Body of pancreas (tissue), 4 donors: ENCODE measurements at regions not wholly inside any gene's neighbourhood (a gene's known extent, or its start where the extent isn't known, plus 50 kb on each side); places are given as distances from the start of the nearest gene placed in this dataset.

Source experiments
- ATAC-seq: fragments of 150-250 bp; one replicate; pipeline ENCODE4 v1.9.1; 2016
- DNase-seq, 4 donors: peaks; one replicate each; pipeline ENCODE4 v3.0.0-alpha.2; 2019
- H3K27ac ChIP-seq, 4 donors: fragments of 200-600 bp; sonication (generic); 1 replicate in 3 of 4; 2 replicates in 1 of 4; pipeline versions ENCODE4 v1.5.1 to v1.6.1; 2016 to 2019; ENCODE audit warnings: mild to moderate bottlenecking in 1 of 4, mixed read lengths in 1 of 4, moderate library complexity in 1 of 4
- H3K27me3 ChIP-seq, 2 donors: fragments of 200-600 bp; sonication (generic); one replicate each; pipeline ENCODE4 v1.6.0; 2016; ENCODE audit warnings: mild to moderate bottlenecking in 1 of 2
- H3K36me3 ChIP-seq, 2 donors: fragments of 200-600 bp; sonication (generic); replicated peaks in 1 of 2; 2 replicates each; pipeline ENCODE4 v1.5.1; 2016; ENCODE audit warnings: low read depth in 2 of 2; ENCODE audit not compliant: insufficient read depth in 1 of 2
- H3K4me1 ChIP-seq: fragments of 200-600 bp; sonication (generic); one replicate; pipeline ENCODE4 v1.6.0; 2016
- H3K4me3 ChIP-seq, 2 donors: fragments of 200-600 bp; sonication (generic); 1 replicate in 1 of 2; 2 replicates in 1 of 2; pipeline ENCODE4 v1.5.1; 2016 to 2019
- H3K9me3 ChIP-seq, 3 donors: fragments of 200-600 bp; sonication (generic); 1 replicate in 2 of 3; 2 replicates in 1 of 3; pipeline ENCODE4 v1.5.1; 2016
- POLR2A ChIP-seq, 3 donors: fragments of 450-650 bp; IDR thresholded peaks; one replicate each; pipeline ENCODE4 v1.6.1; 2016; ENCODE audit warnings: antibody characterized with exemption in 3 of 3, mild to moderate bottlenecking in 2 of 3
- WGBS, 2 donors: methylation state at CpG; one replicate each; pipeline ENCODE4 v1.1.5; 2017; 5-methylcytosine and 5-hydroxymethylcytosine counted together
- intact Hi-C: fragments of 100-400 bp; cut with DNase I; formaldehyde crosslinking; loops from one replicate; pipeline ENCODE4 v1.15.1; 2023
- TF ChIP-seq, protein P1 (sequence below), 7 experiments: fragments of 450-650 bp in 4 of 7; fragments of 200-600 bp in 3 of 7; sonication (generic) in 3 of 7; IDR thresholded peaks; one replicate each; pipeline ENCODE4 v1.5.1; 2016 to 2019; ENCODE audit warnings: antibody characterized with exemption in 7 of 7

DNA sequence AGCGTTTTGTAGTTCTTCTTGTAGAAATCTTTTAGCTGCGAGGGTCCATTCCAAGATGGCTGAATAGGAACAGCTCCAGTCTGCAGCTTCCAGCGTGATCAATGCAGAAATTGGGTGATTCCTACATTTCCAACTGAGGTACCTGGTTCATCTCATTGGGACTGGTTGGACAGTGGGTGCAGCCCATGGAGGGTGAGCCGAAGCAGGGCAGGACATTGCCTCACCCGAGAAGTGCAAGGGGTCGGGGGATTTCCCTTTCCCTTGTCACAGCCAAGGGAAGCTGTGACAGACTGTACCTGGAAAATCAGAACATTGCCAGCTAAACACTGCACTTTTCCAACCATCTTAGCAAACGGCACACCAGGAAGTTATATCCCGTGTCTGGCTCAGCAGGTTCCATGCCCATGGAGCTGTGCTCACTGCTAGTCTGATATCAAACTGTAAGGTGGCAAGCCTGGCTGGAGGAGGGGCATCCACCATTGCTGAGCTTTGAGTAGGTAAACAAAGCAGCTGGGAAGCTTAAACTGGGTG lies 176.0 kb upstream of the SPRY2 start:
- no peak for TF ChIP-seq POLR2A (IDR thresholded peaks at IDR 0.05)
- TF ChIP-seq, protein P1, sequence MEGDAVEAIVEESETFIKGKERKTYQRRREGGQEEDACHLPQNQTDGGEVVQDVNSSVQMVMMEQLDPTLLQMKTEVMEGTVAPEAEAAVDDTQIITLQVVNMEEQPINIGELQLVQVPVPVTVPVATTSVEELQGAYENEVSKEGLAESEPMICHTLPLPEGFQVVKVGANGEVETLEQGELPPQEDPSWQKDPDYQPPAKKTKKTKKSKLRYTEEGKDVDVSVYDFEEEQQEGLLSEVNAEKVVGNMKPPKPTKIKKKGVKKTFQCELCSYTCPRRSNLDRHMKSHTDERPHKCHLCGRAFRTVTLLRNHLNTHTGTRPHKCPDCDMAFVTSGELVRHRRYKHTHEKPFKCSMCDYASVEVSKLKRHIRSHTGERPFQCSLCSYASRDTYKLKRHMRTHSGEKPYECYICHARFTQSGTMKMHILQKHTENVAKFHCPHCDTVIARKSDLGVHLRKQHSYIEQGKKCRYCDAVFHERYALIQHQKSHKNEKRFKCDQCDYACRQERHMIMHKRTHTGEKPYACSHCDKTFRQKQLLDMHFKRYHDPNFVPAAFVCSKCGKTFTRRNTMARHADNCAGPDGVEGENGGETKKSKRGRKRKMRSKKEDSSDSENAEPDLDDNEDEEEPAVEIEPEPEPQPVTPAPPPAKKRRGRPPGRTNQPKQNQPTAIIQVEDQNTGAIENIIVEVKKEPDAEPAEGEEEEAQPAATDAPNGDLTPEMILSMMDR (IDR thresholded peaks at IDR 0.05), result no peak
- DNase-seq (no peak), ATAC-seq (no peak)
- Histone ChIP-seq H3K36me3 (no peaks in the 10 kb centered on the region), H3K4me3 (no peak overlapping the region), H3K9me3 (peaks cover 0 to 8% (median 0%) of the 10 kb centered on the region in 3 donors), H3K27ac (no peak overlapping the region), H3K4me1 (no peaks in the 10 kb centered on the region), H3K27me3 (no peaks in the 10 kb centered on the region)
- intact Hi-C loops, result no loop called here
- WGBS, 2 donors, result 79 to 85% methylated on average over 6 to 8 of the region's 8 CpGs

DNA sequence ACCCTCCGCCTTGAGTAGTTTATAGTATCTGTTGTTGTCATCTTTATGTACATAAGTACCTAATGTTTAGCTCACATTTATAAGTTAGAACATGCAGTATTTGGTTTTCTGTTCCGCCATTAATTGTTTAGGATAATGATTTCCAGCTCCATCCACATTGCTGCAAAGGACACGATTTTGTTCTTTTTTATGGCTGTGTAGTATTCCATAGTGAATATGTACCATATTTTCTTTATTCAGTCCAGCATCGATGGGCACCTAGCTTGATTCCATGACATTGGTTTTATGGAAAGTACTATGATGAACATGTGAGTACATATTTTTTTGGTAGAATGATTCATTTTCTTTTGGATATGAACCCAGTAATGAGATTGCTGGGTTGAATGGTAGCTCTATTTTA lies 174.4 kb upstream of the SPRY2 start:
- no peaks in the 10 kb centered on the region for H3K4me1 ChIP-seq
- intact Hi-C loops, result no loop called here
- H3K9me3 ChIP-seq, result peaks cover 0 to 8% (median 0%) of the 10 kb centered on the region in 3 donors
- no peaks in the 10 kb centered on the region for H3K36me3 ChIP-seq
- ATAC-seq (no peak), DNase-seq (no peak)
- TF ChIP-seq, protein P1 (IDR thresholded peaks at IDR 0.05), result no peak
- no peak for TF ChIP-seq POLR2A (IDR thresholded peaks at IDR 0.05)
- no peak overlapping the region for H3K4me3 ChIP-seq
- 78 to 89% methylated on average over 4 of the region's 4 CpGs for WGBS, 2 donors
- no peak overlapping the region for H3K27ac ChIP-seq
- H3K27me3 ChIP-seq, result no peaks in the 10 kb centered on the region

DNA sequence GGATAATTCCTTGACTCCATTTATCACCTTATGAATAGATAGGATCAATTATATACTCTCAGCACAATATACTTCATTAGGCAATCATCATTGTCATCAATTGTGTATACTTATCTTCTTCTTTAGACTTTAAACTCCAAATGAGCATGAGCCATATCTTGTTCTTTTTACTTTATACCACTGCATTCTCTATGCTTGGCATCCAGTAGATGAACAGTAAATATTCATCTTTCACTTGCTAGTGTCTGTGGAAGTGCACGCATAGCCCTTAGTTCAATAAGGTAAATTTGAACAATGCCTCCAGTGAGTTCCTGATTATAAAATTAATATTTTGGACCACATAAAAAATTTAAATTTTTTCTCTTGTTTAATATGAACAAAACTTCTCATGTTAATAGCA lies 172.3 kb upstream of the SPRY2 start:
- no peaks in the 10 kb centered on the region for H3K27me3 ChIP-seq
- DNase-seq (no peak), ATAC-seq (no peak)
- H3K27ac ChIP-seq, result no peak overlapping the region
- peaks cover 0 to 8% (median 0%) of the 10 kb centered on the region in 3 donors for H3K9me3 ChIP-seq
- H3K4me1 ChIP-seq, result no peaks in the 10 kb centered on the region
- WGBS, 2 donors, result 60 to 70% methylated on average over 1 of the region's 1 CpG
- intact Hi-C loops, result no loop called here
- TF ChIP-seq, protein P1 (IDR thresholded peaks at IDR 0.05), result no peak
- no peak for TF ChIP-seq POLR2A (IDR thresholded peaks at IDR 0.05)
- H3K4me3 ChIP-seq, result no peak overlapping the region
- H3K36me3 ChIP-seq, result no peaks in the 10 kb centered on the region

DNA sequence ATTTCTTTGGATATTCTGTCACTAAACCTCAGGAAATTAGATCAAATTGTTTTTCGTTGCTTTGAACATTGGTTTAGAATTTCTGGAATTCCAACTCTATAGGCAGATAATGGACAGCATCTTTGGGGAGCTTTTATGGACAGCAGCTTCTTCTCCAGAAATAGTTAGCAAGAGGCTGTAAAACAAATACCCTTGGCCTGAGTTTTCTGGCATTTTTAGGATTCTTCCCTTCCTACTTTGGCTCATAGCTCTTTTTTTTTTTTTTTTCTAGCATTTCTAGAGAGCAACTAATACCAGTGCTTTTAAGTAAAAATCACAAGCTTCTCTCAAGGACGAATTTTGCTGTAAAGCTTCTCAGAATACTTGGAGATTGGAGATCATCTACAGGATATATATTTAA lies 169.8 kb upstream of the SPRY2 start:
- DNase-seq (no peak), ATAC-seq (no peak)
- WGBS, 2 donors, result 65 to 71% methylated on average over 2 of the region's 2 CpGs
- no peaks in the 10 kb centered on the region for H3K27me3 ChIP-seq
- no peak overlapping the region for H3K4me3 ChIP-seq
- no peaks in the 10 kb centered on the region for H3K36me3 ChIP-seq
- no peak overlapping the region for H3K27ac ChIP-seq
- TF ChIP-seq POLR2A (IDR thresholded peaks at IDR 0.05), result no peak
- TF ChIP-seq, protein P1 (IDR thresholded peaks at IDR 0.05), result no peak
- H3K4me1 ChIP-seq, result no peaks in the 10 kb centered on the region
- H3K9me3 ChIP-seq, result no peaks in the 10 kb centered on the region
- intact Hi-C loops, result no loop called here

DNA sequence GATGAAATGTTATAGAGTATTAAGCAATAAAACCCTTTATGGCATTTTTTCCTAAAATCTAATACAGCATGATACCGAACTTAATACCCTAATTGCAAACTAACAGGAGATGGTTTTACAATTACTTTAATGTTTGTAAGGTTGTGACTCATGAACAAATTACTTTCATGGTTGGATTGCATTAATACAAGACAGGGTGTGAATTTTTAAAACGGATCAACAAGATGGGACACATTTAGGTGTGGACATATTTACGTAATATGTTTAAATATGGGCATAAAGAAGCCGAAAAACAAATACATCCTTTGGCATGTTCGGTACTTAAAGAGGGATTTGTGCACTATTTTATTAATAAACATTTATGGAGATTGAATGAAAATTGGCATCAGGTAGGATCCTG lies 168.3 kb upstream of the SPRY2 start:
- H3K27me3 ChIP-seq, result no peaks in the 10 kb centered on the region
- DNase-seq, result no peak
- 78 to 80% methylated on average over 5 of the region's 5 CpGs for WGBS, 2 donors
- no peak overlapping the region for H3K27ac ChIP-seq
- H3K4me1 ChIP-seq, result no peaks in the 10 kb centered on the region
- TF ChIP-seq, protein P1 (IDR thresholded peaks at IDR 0.05), result no peak
- TF ChIP-seq POLR2A (IDR thresholded peaks at IDR 0.05), result no peak
- H3K9me3 ChIP-seq, result no peaks in the 10 kb centered on the region
- H3K36me3 ChIP-seq, result no peaks in the 10 kb centered on the region
- no peak for ATAC-seq
- H3K4me3 ChIP-seq, result no peak overlapping the region
- intact Hi-C loops, result no loop called here
